ENCODE measurements at regions not wholly inside any gene's neighbourhood (a gene's known extent, or its start where the extent isn't known, plus 50 kb on each side); places are given as distances from the start of the nearest gene placed in this dataset.

DNA sequence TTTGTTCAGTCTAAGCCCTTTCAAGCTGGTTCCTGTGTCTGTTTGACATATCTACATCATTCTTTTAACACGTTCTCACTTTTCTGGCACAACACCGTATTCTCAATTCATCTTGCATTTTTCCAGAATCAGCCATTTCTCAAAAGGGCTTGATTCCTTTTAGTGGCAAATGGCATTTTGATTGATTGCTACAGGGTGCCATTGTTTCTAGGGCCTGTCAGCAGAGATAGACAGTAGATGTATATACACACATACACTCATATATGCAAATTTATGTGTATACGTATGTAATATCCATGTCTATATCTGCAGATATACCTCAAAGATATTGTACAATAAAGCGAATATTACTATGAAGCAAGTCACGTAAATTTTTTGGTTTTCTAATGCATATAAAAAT is 367.9 kb upstream of the TNP1 start:
- DNase-seq (ENCODE audit: low read depth) = no peak

DNA sequence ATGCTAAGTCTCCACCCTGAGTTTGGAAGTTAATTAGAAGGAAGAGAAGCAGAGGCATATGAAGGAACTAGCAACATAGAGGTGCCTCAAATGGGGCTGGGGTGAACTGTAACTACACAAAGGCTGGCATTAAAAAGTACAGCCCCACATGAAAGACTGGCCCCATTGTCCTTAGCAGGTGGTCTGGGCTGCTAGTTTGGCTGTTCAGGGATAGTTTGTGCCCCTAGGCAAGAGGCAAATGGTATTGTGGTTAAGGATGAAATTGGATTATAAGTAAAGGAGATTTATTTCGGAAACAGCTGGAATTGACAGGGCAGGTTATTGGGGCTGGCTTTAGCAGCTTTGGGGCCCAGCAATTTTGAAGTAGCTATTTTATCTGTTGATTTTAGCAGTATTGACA is 365.7 kb upstream of the TNP1 start:
- DNase-seq (ENCODE audit: low read depth) = no peak

DNA sequence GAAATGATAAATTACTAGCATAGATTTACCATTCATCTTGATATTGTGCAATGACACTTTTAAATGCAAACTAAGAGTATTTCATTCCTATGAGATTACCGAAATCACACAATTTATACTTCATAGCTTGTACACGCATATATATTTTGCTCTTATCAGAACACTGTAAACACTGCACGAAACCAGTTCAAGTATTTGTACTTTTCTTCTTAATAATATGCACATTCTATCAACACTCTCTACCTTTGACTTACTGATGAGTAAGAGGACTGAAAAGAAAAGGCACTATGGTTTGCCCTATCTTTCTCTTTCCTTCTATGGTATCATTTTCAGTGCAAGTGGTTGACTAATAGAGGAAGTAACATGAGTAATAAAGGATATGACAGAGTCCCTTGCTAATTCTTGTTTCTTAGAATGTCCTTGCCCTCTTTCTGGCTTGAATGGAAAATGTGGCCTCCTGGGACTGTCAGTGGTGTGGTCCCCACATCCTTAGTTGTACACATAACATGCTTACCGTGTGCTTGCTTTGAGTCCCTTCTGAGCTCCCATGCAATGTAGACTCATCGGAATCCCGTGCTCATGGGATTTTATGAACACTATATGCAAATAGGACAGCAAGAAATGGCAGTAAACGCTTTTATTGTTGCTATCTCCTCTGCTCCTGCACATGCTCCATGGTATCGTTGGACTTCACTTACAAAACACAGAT is 363.5 kb upstream of the TNP1 start:
- no peak for DNase-seq (ENCODE audit: low read depth)

DNA sequence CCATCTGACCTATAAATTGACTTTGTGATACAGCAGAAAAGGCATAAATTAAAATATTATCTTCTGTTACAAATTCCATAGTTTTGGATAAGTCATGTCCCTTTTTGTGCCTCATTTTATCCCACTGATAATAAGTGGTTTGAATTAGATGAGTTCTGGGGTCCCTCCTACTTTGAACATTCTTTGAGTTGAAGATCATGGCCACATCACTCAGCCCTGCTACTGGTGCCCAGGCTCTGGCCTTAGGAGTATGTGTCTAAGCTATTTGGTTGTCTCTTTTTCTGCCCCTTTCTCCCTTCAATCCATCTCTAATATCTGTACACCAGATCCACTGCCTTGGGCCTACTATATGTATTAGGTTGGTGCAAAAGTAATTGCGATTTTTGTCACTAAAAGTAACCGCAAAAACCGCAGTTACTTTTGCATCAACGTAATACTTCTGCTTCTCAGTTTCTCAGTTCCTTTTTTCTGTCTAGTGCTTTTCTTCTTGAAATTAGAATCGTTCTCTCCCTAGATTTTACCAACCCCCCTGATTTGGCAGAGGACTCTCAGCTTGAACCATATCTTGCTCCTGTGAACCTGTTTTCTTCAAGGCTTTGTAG is 362.5 kb upstream of the TNP1 start:
- no peak for DNase-seq (ENCODE audit: low read depth)

DNA sequence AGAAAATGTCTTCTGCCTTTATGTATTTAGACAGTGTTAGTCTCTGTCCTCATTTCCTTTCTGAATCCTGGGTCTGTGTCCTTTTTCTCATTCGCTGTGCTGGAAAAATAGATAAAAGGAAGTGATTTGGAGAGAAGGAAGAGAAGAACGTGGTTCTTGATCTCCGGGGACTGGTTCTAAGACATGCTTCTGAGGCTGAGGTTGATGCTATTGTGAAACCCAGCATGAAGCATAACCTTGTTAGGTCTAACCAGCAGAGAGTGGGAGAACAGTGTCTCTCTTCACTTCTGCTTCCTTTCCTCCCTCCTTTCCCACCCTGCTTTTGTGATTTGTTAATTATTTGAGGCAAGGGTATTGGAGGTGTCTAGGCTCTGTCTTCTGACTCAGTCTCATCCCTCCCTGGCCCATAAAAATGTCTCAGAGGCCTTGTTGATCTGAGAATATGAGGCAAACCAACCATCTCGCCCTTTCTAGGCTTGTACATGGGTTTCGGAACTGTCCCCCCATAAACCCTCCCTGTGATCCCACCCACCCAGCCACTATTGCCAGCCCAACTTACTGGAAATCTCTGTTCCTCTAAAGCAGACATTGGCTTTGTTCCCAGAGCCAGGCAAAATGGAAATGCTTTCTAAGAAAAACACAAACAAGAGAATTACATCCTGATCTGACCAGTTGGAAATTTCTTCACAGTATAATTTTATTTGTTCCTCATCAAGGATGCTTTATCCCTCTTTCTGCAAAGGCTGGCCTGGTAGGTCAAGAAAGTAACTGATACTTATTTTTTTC is 360.6 kb upstream of the TNP1 start:
- no peak for DNase-seq (ENCODE audit: low read depth)

DNA sequence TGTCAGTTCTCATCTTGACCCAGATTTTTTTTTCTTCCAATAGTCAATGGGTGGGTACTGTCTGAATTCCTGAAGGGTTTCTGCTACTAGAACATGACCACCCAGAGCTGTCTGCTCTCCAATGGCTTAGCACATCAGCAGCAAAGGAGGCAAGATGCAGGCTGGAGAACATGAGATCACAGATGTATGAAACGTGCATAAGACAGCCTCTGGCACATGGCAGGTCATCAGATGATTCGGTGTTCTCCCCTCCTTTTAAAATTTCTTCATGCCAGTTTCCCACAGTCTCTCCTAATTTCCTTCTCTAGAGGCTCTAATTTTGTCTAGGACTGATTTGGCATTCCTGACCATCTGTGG is 359.3 kb upstream of the TNP1 start:
- no peak for DNase-seq (ENCODE audit: low read depth)

DNA sequence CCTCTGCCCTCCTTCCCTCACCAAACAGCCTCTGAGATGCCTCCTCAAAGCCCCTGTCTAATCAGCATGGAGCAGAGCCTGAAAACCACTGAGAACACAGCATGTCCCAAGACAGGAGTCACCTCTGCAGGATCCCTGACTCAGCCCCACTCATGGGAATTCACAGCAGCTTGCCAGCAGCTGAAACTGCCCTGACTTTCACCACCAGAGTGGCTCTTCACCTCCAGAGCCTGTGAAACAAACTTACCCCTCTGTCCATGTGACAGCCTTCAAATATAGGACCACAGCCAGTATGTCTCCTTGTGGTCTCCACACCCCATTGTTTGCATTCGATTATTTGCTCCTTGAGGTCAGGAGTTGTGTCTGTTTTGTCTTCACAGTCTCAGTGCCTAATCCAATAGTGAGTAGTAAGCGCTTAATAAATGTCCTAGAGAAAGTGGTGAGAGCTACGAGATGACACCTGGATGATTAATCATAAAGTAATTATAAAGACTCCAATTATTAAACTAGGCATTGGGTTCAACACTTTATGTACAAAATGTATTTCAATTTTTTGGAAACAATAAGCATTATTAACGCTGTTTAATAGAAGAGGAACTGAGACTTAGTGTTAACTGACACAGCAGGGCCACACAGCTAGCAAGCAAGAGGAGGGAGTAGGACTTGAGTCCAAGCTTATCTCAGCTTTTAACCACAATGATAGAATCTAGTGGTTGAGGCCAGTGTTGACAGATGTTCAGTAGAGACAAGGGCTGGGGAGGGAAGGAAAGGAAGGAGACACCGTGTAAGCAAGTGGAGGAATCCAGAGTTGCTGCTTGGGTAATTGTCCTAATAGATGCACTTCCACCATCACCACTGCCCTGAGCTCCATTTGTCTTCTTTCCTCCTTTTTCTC is 358.7 kb upstream of the TNP1 start:
- DNase-seq (ENCODE audit: low read depth) = no peak

DNA sequence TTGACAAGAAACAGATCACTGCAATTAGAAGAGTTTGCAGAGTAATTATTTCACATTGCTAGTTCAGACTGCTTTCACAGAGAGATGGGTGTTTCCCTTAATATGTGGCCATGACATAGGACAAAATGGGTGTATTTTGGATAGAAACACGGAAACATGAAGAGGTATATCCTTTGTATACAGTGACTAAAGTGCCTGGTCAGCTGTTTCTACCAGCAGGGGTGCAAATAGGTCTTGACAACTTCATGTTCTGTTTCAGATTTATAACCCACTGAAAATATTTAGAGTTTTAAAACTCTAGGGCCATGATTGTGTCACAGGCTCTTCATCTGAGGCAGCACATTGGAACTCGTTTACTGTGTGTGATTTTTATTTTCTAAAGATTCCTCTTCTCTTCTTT is 357.1 kb upstream of the TNP1 start:
- no peak for DNase-seq (ENCODE audit: low read depth)

DNA sequence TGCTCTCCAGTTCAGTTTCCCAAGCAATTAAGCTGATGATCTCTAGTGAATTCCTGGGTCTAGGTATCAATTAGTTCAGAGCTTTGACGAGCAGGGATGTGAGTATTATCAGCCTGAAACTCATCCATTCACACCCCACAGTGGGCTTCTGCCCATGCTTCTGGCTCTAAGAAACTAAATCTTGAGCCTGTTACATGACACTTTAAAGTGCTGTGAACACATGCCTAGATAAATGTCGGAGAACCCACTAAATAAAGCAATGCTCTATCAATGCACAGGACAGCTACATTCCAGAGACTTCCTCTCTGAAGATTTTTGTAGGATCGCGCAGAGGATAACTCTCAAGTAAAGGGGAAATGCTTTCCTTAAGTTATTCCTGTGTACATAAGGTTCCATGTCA is 356.5 kb upstream of the TNP1 start:
- DNase-seq (ENCODE audit: low read depth) = no peak

DNA sequence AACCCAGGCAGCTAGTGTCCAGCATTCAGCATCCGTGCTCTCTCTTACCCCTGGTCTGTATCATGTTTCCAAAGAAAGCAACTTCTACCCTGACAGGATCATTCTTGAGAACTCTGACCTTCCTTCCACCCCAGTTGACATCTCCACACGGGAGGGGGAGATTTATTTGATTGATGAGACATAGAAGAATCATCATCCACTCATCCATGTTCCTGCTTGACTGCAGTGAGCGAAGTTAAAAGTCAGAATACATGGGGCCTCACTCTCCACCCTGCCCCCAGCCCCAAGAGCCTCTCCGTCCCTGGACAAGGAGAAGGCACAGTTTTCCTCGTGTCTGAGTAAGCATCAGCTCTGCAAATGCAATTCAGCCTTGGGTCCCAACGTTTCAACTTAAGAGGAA is 356.0 kb upstream of the TNP1 start:
- no peak for DNase-seq (ENCODE audit: low read depth)

DNA sequence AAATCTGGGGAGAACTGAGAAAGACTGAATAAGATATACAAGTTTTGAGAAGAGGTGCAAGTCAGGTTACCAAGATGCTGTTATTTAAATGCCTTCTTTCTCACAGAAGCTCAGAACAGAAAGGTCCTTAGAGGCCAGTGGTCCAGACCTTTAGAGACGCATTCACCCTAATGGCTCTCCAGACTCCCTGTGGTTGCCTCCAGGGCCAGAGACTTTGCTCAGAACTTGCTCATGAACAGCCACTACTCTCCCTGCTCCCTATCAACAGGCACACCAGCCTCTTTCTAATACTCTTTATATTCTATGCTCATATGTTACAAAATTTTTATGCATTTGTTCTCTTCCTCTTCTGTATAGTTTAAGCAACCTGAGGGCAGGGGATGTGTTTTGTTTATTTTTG is 349.0 kb upstream of the TNP1 start:
- no peak for DNase-seq (ENCODE audit: low read depth)

DNA sequence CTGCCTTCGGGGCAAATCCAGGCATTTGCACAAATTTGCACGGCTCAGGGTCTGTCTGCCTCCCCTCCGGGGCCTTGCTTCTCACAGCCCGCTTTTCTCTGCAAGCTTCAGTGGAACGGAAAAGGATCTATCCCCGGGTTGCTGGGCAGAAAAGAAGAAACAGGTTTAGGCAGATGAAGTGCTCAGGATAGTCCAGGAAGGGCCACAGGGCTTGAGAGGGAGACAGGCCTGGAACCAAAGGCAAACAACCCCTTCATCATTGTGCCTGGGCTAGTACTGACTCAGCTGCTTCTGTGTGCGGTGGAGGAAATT is 347.8 kb upstream of the TNP1 start:
- DNase-seq (ENCODE audit: low read depth) = no peak

DNA sequence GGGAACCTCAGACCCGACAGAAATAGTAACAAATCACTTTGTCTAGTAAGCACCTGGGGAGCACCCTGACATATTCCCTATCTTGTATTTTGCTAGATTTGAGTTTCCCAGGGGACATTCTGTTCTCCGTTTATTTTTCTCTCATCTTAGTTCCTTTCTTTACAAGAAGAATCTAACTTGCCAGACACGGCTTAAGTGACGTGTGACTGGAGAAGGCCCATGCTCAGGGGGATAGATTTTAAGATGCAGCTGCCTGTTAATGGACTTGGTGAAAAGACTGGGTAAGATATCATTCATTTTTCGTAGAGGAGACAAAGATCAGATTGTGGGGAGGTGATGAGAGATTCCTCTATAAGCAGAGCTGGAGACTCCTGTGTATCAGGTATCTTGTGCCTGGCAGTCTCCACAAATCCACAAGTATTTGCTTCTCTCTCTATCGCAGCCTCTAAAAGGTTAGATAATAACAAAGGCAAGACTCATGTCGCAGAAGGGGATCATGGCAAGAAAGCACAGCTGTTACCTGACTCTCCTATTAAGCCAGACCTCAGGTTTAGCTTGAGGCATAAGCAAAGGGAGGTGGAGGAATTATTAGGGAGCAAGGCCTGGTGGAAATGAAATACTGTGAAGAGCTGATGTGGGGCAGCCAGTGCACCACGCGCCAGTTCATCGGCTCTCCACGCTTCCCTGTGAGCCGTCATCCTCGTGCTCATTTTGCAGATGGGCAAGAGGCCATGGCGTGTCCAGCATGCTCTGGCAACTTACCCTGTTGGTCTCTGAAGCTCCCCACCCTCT is 347.2 kb upstream of the TNP1 start:
- DNase-seq (ENCODE audit: low read depth) = no peak

DNA sequence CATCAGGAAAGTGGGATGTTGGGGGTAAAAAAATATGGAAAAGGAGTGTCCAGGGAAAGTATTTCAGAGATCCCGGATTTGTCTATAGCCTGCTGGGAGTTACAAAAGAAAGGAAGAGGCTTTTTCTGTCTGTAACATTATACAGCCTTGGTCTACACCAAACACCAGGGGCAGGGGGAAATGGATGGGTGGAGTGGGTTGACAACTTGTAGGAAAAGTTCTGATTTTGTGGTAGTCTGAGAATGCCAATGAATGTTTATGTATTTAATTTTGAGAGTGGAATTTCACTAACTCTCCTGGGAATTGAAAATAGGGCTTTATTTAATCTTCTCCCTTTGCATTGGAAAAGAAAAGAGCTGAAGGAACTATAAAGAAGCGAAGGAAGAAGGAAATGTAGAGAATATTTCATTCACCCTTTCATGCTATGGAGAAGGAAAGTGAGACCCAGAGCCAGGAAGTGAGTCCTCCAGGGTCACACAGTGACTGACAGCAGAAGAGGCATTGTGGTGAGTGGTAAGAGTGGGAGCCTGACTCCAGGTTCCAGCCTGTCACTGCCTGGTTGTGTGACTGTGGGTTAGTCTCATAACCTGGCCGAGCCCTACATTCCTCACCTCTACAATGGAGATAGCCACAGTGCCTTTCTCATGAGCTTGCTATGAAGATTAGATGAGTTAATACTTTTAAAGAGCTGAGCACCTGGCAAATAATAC is 346.3 kb upstream of the TNP1 start:
- DNase-seq (ENCODE audit: low read depth) = no peak

DNA sequence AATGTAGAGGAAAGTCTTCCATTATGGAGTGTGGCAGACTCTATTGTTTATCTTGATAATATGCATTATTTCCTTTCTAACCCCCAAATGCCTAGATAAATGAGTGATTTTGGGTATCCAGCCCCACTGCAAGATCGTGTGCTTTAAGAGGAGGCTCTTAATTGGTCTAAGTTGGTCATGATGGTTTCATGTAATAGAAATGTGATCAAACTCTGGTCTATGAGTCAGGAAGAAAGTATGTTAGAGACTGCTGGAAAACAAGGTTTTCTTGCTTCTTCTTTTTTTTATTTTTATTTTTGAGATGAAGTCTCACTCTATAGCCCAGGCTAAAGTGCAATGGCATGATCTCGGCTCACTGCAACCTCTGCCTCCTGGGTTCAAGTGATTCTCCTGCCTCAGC is 344.5 kb upstream of the TNP1 start:
- no peak for DNase-seq (ENCODE audit: low read depth)

DNA sequence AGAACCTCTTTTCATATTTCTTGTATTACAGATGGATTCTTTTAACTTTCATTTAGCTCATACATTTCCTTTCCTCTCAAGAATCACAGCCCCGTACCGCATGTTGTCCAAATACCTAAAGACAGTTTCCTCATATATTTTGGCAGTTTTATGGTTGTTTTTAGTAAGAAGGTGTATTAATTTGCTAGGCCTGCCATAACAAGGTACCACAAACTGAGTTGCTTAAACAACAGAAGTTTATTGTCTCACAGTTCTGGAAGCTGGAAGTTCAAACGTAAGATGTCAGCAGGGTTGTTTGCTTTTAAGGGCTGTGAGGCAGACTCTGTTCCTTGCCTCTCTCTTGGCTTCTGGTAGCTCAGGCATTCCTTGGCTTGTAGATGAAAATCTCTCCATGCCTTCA is 343.2 kb upstream of the TNP1 start:
- DNase-seq (ENCODE audit: low read depth) = no peak

DNA sequence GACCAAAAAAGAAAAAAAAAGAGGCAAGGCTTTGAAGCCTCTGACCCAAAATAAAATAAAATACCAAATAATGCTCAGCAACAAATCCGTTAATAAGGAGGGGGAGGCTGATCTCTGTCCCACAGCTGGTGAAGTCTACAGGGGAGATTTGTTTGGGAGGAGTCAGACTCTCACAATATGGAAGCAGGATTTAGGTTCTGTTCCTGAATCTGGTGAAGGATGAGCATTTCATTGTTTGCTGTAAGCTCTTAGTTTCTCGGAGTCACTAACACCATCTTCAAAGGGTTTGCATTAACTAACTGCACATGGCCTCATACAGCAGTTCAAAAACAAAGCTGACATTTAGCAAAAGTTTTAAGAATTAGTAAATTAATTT is 339.4 kb upstream of the TNP1 start:
- DNase-seq (ENCODE audit: low read depth) = no peak

DNA sequence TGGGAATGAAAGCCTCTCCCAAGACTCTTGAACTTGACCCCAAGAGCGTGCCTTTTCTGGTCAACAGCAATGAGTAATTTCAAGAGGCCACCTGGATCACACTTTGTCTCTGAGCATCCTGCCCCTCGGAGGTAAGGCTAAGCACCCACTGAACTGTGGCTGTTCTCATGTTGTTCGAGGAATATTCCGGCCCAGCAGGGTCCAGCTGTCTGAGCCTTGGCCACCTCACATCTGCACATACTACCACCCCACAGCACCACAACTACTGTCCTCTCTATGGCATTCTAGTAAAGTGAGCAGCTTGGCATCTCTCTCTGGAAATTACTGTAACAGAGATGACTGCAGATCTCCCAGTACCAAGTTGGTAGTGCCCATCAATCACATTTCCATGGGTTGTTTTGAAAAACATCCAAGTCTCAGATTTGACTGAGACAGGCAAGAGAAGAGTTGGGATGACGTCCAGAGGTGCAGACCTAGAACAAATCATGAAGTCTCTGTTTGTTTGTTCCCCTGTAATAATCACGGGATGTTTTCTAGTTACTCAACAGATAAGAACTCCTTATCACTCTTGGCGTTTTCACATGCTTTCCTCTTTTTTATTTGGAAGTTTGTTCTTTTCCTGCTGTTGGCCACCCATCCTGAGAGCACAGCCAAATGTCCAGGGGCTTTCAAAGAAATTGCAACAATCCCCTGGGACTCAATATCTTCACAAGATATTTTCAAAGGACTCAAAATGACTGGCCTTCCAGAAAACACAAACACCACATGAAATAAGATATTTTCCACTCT is 336.0 kb upstream of the TNP1 start:
- DNase-seq (ENCODE audit: low read depth) = no peak

DNA sequence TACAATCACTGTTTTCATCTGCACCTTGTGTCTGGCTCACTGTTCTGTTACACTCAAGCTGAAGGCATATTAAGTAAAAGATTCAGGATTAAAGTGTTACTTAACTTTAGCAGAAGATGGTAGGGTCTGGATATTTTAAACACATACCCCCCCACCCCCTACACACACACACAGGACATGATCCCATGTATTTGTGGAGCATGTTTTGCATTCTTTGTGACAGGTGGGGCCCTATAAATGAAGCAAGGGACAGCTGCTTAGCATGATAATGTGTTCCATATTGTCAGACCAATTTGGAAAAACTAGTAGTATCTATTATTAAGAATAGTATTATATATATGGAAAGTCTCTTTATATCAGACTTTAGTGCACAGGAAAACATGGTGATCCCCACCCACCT is 335.2 kb upstream of the TNP1 start:
- no peak for DNase-seq (ENCODE audit: low read depth)

All from stimulated activated CD4-positive, alpha-beta T cell treated with anti-CD3 and anti-CD28 coated beads, Interleukin-2, amount 100 ng/mL, for 4 hours (primary cell).